ENCODE measurements at regions not wholly inside any gene's neighbourhood (a gene's known extent, or its start where the extent isn't known, plus 50 kb on each side); places are given as distances from the start of the nearest gene placed in this dataset.

GRCh38 chr6:132909742-132910141 lies 95.4 kb downstream of the RPS12 start:
- H3K9me2 ChIP-seq = no peaks in the 10 kb centered on the region
- H3K27me3 ChIP-seq (ENCODE audit: insufficient read depth) = no peaks in the 10 kb centered on the region
- WGBS (ENCODE audit: low lambda C conversion rate) = 90% methylated on average over 1 of the region's 1 CpG
- H3K4me3 ChIP-seq (ENCODE audit: low read depth in 2 of 2, low read length in 1 of 2) = no peak overlapping the region
- H3K4me1 ChIP-seq (ENCODE audit: control insufficient read depth in 1 of 2, insufficient read depth in 2 of 2, low read depth in 1 of 2, low read length in 1 of 2) = no peaks in the 10 kb centered on the region
- TF ChIP-seq SIN3A (IDR thresholded peaks at IDR 0.05; ENCODE audit: borderline replicate concordance, low read depth, low read length) = no peak
- no peak for TF ChIP-seq JUND (IDR thresholded peaks at IDR 0.05)
- TF ChIP-seq RAD21 (IDR thresholded peaks at IDR 0.05; ENCODE audit: low read length) = no peak
- TF ChIP-seq RFX5 (IDR thresholded peaks at IDR 0.05; ENCODE audit: low read length) = no peak
- no peak for TF ChIP-seq FOSL2 (IDR thresholded peaks at IDR 0.05; ENCODE audit: borderline replicate concordance, low read depth)
- no peak for TF ChIP-seq MAX (IDR thresholded peaks at IDR 0.05; ENCODE audit: low read depth)
- TF ChIP-seq NFIC (IDR thresholded peaks at IDR 0.05; ENCODE audit: borderline replicate concordance) = no peak
- no peak for TF ChIP-seq NRF1 (IDR thresholded peaks at IDR 0.05; ENCODE audit: low read depth, low read length)
- TF ChIP-seq EP300 (IDR thresholded peaks at IDR 0.05; ENCODE audit: borderline replicate concordance in 1 of 2, low read depth in 1 of 2, low read length in 1 of 2) = no peak
- TF ChIP-seq, protein P1, sequence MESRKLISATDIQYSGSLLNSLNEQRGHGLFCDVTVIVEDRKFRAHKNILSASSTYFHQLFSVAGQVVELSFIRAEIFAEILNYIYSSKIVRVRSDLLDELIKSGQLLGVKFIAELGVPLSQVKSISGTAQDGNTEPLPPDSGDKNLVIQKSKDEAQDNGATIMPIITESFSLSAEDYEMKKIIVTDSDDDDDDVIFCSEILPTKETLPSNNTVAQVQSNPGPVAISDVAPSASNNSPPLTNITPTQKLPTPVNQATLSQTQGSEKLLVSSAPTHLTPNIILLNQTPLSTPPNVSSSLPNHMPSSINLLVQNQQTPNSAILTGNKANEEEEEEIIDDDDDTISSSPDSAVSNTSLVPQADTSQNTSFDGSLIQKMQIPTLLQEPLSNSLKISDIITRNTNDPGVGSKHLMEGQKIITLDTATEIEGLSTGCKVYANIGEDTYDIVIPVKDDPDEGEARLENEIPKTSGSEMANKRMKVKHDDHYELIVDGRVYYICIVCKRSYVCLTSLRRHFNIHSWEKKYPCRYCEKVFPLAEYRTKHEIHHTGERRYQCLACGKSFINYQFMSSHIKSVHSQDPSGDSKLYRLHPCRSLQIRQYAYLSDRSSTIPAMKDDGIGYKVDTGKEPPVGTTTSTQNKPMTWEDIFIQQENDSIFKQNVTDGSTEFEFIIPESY (IDR thresholded peaks at IDR 0.05; ENCODE audit: borderline replicate concordance, low read depth) = no peak
- no peak for DNase-seq
- ChIA-PET CTCF (interaction anchor here (0.6 to 1.6 kb wide), 2 partner anchors 53 to 79 kb away, joined by 3 read pairs; no protein-coding TSS in a partner anchor), POLR2A (no interaction called here)
- no peak overlapping the region for H2AFZ ChIP-seq (ENCODE audit: low read depth)
- H3K27ac ChIP-seq (ENCODE audit: low read depth in 2 of 2, low read length in 1 of 2) = no peak overlapping the region
- H3K9me3 ChIP-seq = no peaks in the 10 kb centered on the region
- H3K36me3 ChIP-seq (replicated peaks in 1 of 2; ENCODE audit: control insufficient read depth in 1 of 2, insufficient read depth in 2 of 2, low read length in 1 of 2) = no peaks in the 10 kb centered on the region
- no peaks in the 10 kb centered on the region for H4K20me1 ChIP-seq (ENCODE audit: insufficient read depth)
- H3F3A ChIP-seq (replicated peaks; ENCODE audit: insufficient read depth) = no peaks in the 10 kb centered on the region
- H3K79me2 ChIP-seq (ENCODE audit: insufficient read depth) = no peaks in the 10 kb centered on the region
- no peak overlapping the region for H3K4me2 ChIP-seq
- H3K9ac ChIP-seq = no peak overlapping the region

DNA sequence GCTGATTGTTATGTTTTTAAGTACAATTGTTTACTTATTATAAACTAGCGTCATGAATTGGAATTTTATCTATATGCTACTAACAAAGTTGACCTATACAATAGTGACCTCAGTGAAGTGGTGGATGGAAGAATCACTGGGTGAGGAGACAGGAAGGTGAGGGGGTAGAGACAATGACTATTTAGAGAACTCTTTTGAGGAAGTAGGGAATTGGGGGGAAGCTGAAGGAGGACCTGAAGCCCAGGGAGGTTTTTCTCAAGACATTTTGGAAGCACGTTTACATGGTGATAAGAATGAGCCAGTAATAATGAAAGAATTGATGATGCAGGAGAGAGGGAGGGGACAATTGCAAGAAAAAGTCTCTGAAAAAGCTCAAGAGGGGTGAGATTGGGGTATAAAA lies 96.4 kb downstream of the RPS12 start:
- Histone ChIP-seq H3K4me1 (ENCODE audit: control insufficient read depth in 1 of 2, insufficient read depth in 2 of 2, low read depth in 1 of 2, low read length in 1 of 2) (no peaks in the 10 kb centered on the region), H3K9me3 (no peaks in the 10 kb centered on the region), H3K36me3 (replicated peaks in 1 of 2; ENCODE audit: control insufficient read depth in 1 of 2, insufficient read depth in 2 of 2, low read length in 1 of 2) (no peaks in the 10 kb centered on the region), H4K20me1 (ENCODE audit: insufficient read depth) (no peaks in the 10 kb centered on the region), H3K9me2 (no peaks in the 10 kb centered on the region), H3F3A (replicated peaks; ENCODE audit: insufficient read depth) (no peaks in the 10 kb centered on the region), H2AFZ (ENCODE audit: low read depth) (no peak overlapping the region), H3K4me2 (no peak overlapping the region), H3K27ac (ENCODE audit: low read depth in 2 of 2, low read length in 1 of 2) (no peak overlapping the region), H3K9ac (no peak overlapping the region), H3K4me3 (ENCODE audit: low read depth in 2 of 2, low read length in 1 of 2) (no peak overlapping the region), H3K79me2 (ENCODE audit: insufficient read depth) (no peaks in the 10 kb centered on the region), H3K27me3 (ENCODE audit: insufficient read depth) (no peaks in the 10 kb centered on the region)
- CTCF ChIA-PET = interaction anchor here (0.6 to 1.1 kb wide), 2 partner anchors 27 to 374 kb away, joined by 3 to 4 read pairs; no protein-coding TSS in a partner anchor
- POLR2A ChIA-PET = no interaction called here
- no peak for DNase-seq
- TF ChIP-seq EP300 (IDR thresholded peaks at IDR 0.05; ENCODE audit: borderline replicate concordance in 1 of 2, low read depth in 1 of 2, low read length in 1 of 2) (no peak), USF2 (IDR thresholded peaks at IDR 0.05; ENCODE audit: borderline replicate concordance, low read depth, low read length) (no peak), FOXM1 (IDR thresholded peaks at IDR 0.05; ENCODE audit: low read depth) (no peak), RCOR1 (IDR thresholded peaks at IDR 0.05; ENCODE audit: low read length) (no peak)
- 23% methylated on average over 2 of the region's 2 CpGs for WGBS (ENCODE audit: low lambda C conversion rate)

All from SK-N-SH (cell line).